Jurkat, Clone E6-1 (cell line): ENCODE measurements at regions not wholly inside any gene's neighbourhood (a gene's known extent, or its start where the extent isn't known, plus 50 kb on each side); places are given as distances from the start of the nearest gene placed in this dataset.

Experiments
- DNase-seq: peaks from one replicate; pipeline ENCODE4 v3.0.0-alpha.2; 2011; ENCODE audit warnings: low read depth, low spot score
- H3K4me3 ChIP-seq: 2 replicates; pipeline ENCODE4 v1.5.1; 2011; ENCODE audit warnings: mild to moderate bottlenecking, low read length, control low read depth, moderate library complexity

DNA sequence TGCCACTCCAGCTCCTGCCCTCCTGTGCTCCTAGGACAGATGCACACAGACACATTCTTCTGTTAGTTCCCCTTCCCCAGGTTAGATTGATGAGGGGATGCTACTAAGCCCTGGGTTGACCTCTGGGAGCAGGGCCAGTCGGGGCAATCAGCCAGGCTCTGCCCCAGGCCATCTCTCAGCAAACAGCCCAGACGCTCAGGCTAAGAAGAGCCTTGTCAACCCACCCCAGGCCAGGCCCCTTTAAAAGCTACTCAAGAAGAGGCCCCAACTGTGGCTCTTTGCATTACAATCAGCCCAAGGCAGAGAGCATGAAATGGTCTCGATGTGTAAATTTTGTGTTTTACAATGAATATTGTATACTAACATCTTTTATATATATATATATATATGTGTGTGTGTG is 107.4 kb downstream of the TFAP2A start:
- no peak overlapping the region for H3K4me3 ChIP-seq
- DNase-seq: no peak

DNA sequence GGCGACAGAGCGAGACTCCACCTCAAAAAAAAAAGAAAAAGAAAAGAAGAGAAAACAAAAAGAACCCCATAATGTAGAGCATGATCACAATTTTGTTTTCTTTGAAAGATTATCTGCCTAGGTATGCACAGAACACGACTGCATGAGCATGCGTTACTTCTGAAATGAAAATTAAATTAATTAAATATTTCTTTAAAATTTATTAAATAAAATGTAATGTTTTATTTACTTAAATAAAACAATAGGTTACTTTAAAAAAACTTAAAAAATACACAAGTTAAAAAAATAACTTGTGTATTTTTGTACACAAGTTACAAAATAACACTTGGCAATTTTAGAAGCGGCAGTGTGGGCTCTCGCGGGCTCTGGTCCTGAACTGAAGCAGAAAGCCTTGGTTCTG is 107.8 kb downstream of the TFAP2A start:
- DNase-seq: no peak

DNA sequence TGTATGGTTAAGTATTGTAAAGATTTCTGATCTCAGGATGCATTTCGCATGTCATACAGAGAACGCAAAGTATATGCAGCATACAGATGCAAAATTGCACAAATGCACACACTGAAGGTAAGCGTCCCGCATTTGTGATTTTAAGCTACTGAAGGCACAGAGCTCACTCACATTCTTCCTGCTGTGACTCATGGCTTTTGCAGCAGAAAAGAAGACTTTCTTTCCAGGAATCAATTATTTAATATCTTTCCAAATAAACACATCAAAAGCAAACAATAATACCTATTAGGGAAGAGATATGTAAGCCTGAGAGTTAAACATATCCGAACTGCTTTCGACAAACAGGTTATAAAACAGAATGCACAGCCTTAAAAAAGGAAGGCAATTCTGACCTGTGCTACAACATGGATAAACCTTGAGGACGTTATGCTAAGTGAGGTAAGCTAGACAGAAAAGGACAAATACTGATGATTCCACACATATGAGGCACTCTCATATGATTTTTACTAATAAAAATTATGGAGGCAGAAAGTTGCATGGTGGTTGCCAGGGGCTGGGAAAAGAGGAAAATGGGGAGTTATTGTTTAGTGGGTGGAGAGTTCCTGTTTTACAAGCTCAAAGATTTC is 109.0 kb downstream of the TFAP2A start:
- no peak overlapping the region for H3K4me3 ChIP-seq

More for the DNA sequence above, 107.8 kb downstream of the TFAP2A start:
- no peak overlapping the region for H3K4me3 ChIP-seq

DNA sequence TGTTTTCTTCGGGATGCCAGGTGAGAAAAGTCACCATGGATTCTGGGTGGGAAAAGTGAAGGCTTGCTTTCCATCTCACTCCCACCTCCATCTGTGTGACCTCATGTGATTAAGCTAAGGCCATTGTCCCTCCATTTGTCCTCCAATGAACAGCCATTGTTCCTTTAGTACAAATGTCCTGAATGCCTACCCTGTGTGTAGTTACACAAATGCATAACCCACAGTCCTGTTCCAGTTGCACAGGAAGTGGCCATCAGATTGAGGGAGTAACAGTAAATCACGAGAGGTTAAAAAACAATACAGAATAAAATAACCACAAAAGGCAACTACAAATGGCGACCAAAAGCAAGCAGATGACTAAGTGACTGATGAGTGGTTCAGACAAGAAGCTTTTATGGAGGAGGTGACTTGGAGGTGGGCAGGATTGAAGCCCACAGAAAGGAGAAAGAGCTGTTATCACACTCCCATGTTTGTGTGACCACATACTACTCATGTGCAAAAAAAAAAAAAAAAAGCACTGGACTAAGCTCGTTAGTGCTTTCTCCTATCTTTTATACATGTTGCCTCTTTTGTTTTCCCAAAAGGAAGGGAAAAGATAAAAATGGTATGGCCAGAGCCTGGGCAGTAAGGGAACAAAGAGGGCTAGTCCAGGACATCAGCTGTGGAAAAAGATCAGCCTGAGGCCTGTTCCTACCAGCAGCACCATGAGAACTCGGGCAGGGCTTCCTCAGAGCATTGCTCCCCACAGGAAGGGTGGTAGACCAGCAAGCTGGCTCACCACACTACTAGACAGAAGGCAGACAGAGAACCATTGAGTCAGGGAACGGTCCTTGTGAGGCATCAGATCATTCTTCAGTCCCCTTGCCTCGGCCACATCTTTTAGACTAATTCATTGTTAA is 111.0 kb downstream of the TFAP2A start:
- H3K4me3 ChIP-seq: no peak overlapping the region
- no peak for DNase-seq

More for the DNA sequence above, 109.0 kb downstream of the TFAP2A start:
- no peak for DNase-seq

DNA sequence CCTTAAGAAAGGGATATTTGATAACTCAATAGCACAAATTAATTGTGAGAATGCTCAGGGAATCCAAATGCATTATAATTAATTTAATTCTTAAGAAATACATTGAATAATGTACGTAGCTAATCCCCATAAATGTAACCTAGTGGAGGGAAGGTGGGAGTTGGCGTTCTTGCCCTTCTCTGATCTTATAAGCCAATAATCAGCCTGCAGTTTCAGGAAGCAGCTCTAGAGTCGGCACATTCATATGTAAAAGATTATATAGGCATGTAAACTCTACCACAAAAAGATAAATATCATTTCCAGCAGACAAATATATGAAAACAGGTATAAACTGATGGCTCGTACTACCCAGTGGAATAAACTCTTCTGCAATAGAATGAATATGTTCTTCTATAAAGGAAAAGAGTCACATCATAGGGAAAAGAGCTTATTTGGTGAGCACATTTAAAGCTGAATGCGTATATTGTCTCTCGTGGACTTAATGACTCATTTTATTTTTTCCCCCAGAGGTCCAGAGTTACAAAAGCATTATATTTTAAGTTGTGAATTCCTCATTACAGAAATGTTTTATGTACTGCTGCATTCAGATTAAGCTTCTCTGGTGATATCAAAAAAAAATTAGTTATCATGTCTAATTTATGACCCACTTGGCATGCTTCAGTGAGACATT is 112.2 kb downstream of the TFAP2A start:
- no peak overlapping the region for H3K4me3 ChIP-seq
- no peak for DNase-seq

DNA sequence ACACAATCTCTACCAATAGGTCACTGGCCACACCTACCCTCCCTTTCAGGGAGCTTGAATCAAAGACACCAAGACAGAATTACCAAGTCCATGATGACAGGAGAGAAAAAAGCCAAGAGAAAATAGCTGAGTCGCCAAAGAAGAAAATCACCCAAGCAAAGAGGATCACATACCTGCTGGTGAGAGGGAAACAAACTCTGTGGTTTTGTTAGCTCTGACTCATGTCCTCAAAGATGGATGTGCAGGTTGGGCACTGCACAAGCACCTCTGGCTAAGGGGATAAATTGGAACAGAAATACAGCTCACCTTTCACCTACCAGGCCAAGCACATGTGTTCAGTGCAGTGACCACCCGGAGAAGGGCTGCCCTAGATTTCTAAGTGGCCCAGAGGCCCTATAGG is 114.8 kb downstream of the TFAP2A start:
- DNase-seq: no peak
- no peak overlapping the region for H3K4me3 ChIP-seq

DNA sequence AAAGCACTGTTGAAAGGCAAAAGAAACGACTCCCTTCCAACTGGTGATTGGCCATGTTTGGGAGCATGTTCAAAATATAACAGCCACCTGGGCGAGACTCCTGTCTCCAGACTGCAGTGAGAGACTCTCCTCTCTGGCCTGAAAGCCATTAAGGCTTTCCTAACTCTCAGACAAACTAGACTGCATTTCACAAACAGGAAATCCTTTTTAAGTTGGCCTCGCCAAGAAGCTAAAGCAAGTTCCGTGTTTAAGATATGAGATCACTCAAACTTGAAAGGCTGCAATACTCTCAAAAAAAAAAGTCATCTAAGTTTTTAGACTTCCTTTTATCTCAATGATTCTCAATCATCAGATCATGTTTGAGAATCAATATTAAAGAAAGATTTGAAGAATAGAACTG is 117.0 kb downstream of the TFAP2A start:
- DNase-seq: peak; percentile 28
- no peak overlapping the region for H3K4me3 ChIP-seq

DNA sequence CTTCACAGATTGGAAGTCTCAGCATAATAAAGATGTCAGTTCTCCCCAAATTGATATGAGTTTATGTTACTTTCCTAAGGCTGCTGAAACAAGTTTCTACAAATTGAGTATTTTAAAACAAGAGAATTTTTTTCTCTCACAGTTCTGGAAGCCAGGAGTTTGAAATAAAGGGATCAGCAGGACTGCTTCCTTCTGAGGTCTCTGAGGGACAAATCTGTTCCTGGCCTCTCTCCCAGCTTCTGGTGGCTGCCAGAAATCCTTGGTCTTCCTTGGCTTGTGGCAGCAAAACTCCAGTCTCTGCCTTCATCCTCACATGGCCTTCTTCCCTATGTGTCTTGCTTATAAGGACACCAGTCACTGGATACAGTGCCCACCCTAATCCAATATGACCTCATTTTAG is 136.1 kb downstream of the TFAP2A start:
- H3K4me3 ChIP-seq: no peak overlapping the region
- DNase-seq: no peak

DNA sequence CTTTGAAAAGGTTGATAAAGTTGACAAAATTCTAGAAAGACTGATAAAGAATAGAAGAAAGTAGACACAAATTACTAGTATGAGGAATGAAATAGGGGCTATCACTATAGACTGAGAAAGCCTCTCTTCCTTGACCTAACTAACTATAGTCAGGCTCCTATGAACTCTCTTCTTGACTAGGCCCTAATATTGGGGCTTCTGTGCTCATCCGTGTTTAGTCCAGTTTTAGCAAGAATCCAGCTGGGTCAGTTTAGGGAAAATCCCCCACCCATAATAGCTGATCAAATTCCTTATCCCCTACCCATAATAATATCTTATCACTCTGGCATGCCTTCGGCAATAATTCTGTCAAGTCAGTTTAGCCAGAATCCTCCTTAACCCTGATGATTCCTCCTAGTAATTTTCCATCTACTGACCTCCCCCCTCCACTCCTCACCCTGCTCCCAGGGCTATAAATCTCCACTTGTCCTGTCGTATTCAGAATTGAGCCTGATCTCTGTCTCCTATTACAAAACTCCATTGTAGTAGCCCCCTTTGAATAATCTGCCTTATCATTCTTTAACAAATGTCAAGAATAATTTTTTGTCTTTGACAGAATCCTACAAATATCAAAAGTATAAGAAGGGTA is 138.1 kb downstream of the TFAP2A start:
- no peak for DNase-seq
- H3K4me3 ChIP-seq: no peak overlapping the region

DNA sequence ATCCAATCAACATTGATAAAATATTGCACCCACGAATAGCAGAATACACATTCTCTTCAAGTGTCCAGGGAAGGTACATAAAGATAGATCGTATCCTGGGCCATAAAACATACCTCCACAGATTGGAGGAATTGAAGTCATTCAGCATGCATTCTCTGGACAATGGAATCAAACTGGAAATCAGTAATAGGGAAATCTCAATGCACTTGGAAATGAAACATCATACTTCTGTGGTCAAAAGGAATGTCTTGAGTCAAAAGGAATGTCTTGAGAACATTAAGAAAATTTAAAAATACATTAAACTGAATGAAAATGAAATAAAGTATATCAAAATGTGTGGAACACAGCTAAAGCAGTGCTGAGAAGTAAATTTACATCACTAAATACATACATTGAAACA is 138.8 kb downstream of the TFAP2A start:
- no peak overlapping the region for H3K4me3 ChIP-seq
- no peak for DNase-seq

DNA sequence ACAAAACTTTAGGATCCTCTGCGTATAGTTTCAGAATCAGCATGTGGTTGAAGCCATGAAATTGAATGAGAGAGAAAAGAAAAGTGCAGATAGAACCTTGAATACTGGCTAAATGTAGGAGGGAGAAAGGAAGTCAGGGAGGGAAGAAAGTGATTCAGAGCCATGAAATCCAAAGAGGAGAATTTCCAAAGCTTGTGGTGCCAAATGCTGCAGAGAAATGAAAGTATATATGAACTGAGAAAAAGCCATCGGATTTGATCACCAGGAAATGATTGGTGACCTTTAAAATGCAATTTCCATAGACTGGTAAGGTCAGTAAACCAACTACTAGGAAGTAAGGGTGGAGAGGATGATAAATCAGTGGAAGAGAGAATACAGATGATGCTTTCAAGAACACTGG is 142.3 kb downstream of the TFAP2A start:
- no peak overlapping the region for H3K4me3 ChIP-seq
- no peak for DNase-seq

DNA sequence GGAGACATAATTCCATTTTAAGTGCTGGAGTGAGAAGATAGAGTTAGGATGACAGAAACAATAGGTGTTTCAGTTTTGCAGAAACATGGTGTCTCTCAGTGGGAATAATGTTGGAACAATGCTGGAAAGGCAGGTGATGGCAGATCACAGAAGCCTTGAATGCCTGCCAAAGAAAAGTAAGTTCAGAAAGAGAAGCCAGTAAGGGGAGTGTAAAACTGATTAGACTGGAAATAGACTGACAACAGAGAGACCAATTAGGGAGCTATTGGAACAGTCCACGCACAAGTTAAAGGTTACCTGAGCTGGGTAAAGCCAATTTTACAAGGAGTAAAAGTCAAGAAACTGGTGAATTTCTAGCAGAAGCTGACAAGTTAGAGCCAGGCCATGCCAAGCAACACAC is 142.9 kb downstream of the TFAP2A start:
- H3K4me3 ChIP-seq: no peak overlapping the region
- no peak for DNase-seq

DNA sequence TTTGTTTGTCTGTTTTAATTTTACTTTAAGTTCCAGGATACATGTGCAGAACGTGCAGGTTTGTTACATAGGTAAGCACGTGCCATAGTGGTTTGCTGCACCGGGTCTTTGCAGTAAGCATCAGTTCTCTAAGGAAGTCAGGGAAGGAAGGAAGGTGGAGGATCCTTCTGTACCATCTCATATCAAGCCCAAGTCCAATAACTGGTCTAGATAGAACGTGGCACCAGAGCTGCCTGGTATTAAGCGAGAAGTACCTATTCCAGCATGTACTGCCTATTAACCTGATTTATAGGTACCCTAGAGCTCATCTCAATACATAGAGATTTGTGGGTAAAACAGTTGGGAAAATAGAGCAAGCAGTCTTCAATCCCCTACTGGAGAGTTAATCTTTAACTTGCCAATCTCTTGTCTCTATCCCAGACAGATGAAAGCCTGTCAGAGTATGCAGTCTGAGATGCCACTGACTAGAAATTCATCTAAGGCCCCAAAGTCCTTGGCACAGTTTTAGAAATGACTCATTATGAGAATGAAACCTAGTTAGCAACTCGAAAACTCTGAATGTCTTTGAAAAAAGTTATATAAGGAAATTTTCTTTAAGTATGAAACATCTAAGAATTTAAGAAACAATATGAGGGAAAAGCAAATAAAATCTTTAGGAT is 144.9 kb downstream of the TFAP2A start:
- no peak for DNase-seq
- H3K4me3 ChIP-seq: no peak overlapping the region

DNA sequence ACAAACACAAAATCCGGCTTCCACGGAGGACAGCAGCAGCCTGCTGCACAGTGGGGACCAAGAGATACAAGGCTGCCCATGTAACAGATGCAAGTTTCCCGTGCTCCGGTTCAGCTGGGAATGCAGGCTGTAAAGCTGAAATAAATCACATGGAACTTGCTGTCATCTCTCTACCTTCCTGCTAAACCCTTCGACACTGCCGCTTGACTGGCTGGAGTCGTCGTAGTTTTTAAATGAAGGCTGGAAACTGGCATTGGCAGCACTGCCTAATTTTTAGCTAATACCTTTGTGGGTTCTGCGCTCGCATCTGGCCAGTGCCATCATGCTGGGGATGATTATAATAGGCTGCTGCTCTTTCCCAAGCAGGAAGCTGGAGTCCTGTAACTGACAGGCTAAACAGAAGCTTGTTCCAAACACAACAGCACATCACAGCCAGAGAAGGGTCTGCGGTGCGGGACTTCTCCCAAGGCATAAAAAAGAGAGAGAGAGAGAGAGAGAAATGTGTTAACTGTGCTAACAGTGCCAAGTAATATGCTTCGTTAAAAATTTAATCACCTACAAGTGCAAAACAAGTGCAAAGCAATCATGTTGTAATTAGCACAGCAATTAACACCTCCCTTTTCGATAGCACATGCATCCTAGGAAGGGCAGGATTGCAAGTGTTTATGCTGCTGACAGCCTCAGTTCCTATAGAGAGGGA is 146.1 kb downstream of the TFAP2A start:
- H3K4me3 ChIP-seq: no peak overlapping the region
- DNase-seq: no peak

DNA sequence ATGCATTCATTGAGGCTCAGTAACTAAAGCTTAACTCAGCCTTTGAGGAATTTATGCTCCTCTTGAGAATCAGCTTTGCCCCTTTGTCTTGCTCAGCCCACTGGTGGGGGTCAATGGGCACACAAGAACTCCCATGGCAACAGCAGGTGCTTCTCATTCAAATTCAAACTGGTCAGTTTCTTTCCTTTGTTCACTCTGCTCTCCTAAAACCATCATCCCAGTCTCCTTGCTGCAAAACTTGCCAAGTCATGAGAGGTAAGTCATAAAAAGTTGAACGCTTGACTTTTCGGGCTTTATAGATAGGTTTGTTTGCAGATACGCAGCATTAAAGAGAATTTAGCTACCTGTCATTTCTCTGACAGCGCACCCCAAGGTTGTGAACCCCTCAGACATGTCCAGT is 146.8 kb downstream of the TFAP2A start:
- DNase-seq: no peak
- no peak overlapping the region for H3K4me3 ChIP-seq

DNA sequence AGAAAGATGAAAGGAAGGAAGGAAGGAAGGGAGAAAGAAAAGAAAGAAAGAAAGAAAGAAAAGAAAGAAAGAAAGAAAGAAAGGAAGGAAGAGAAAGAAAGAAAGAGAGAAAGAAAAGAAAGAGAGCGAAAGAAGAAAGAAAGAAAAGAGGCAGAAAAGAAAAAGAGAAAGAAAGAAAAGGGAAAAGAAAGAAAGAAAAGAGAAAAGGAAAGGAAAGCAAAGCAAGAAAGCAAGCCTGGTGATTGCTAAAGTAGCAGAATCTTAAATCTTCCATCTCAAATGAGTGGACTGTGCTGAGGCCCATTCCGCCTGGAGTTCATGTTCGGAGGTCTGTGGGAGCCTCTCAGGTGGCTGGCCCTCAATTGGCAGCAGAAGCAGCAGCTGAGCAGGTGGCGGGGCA is 148.4 kb downstream of the TFAP2A start:
- DNase-seq: no peak
- no peak overlapping the region for H3K4me3 ChIP-seq

DNA sequence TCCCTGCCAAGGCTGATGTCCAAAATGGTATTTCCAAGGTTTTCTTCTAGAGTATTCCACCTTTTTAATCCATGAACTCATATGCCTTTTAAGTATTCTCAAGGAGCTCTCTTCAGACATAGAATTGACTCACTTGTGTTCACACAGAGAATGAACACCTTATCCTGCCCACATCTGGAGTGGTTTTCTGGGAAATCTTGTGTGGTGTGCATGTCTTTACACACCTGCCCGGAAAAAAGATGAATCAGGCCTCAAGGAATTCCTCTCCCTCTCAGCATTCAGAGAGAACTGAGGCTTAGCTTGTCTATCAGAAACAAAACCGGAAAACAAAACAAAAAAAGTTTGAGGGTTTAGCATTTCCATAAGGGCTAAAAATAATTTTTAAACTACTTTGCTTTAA is 148.8 kb downstream of the TFAP2A start:
- no peak overlapping the region for H3K4me3 ChIP-seq
- no peak for DNase-seq

DNA sequence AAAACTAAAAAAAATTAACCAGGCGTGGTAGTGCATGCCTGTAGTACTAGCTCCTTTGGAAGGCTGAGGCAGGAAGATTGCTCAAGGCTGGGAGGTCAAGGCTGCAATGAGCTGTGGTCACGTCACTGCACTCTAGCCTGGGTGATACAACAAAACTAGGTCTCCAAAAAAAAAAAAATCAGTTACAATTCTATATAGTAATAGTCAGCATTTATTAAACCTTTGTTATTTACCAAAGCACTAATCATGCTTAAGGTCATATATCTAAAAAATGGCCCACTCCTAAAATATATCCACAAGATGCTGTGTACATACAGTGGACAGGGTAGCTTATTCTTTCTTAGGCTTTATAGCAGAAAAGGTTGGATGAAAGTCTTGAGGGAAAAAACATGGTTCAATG is 152.4 kb downstream of the TFAP2A start:
- H3K4me3 ChIP-seq: no peak overlapping the region
- DNase-seq: no peak

DNA sequence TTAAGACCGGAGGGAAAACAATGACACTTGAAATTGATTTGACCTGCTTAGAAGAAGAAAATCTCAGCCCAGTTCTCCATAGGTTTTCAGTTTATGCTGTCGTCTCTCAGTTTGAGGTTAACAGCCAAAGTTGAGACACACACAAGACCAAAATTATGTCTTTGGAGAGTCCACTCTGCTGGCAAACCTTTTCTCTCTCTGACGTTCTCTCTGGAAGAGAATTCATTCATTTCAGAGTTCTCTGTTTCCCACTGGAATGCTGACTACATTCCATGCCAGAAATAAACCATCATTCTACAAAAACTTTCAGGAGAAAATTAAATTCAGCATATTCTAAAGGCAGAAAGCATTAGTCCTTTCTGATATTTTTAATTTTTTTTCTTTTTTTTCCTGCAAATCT is 155.2 kb downstream of the TFAP2A start:
- no peak overlapping the region for H3K4me3 ChIP-seq
- no peak for DNase-seq
